ENCODE measurements at regions not wholly inside any gene's neighbourhood (a gene's known extent, or its start where the extent isn't known, plus 50 kb on each side); places are given as distances from the start of the nearest gene placed in this dataset.

DNA sequence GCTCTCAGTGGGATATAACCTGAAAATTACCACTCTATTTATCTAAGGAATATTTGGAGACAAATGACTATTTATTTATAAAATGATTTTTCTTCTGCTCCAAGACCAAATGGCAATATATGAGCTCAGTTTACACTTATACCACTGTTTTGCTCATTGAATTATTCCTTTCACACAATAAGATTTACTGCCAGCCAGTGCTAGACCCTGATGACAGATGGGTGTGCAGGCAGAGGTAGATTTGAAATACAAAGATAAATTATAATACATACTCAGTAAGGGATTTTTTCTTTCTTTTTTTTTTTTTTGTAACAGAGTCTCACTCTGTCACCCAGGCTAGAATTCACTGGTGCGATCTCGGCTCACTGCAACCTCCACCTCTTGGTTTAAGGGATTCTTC, 980.3 kb downstream of the EPHA3 start:
- TF ChIP-seq, protein P1, sequence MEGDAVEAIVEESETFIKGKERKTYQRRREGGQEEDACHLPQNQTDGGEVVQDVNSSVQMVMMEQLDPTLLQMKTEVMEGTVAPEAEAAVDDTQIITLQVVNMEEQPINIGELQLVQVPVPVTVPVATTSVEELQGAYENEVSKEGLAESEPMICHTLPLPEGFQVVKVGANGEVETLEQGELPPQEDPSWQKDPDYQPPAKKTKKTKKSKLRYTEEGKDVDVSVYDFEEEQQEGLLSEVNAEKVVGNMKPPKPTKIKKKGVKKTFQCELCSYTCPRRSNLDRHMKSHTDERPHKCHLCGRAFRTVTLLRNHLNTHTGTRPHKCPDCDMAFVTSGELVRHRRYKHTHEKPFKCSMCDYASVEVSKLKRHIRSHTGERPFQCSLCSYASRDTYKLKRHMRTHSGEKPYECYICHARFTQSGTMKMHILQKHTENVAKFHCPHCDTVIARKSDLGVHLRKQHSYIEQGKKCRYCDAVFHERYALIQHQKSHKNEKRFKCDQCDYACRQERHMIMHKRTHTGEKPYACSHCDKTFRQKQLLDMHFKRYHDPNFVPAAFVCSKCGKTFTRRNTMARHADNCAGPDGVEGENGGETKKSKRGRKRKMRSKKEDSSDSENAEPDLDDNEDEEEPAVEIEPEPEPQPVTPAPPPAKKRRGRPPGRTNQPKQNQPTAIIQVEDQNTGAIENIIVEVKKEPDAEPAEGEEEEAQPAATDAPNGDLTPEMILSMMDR (IDR thresholded peaks at IDR 0.05) = no peak
- no peak overlapping the region for H3K4me3 Mint-ChIP-seq
- no peaks in the 10 kb centered on the region for H3K36me3 Mint-ChIP-seq (ENCODE audit: low read depth)
- no peak overlapping the region for H3K27ac Mint-ChIP-seq
- no peaks in the 10 kb centered on the region for H3K9me3 Mint-ChIP-seq
- no peaks in the 10 kb centered on the region for H3K27me3 Mint-ChIP-seq (ENCODE audit: insufficient read depth)
- DNase-seq = no peak
- H3K4me1 Mint-ChIP-seq (ENCODE audit: low read depth) = peaks cover 6% of the 10 kb centered on the region

DNA sequence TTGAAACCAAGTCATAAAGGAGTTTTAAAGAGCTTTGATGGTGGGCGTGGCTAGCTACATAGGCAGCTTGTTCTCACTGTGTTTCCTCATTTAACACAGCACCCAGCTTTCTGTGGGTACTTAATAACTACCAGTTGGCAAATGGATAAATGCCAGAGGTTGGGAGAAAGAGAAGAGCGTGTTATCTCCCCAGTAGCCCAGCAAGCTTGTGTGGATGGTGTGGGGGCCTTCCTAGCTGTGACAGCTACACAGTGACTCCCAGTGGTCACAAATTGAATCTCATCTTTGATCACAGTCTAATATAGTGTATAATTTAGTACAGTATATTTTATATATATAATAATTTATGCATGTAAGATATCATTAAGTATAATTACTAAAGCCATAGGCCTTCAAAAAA, 984.1 kb downstream of the EPHA3 start:
- no peaks in the 10 kb centered on the region for H3K9me3 Mint-ChIP-seq
- TF ChIP-seq, protein P1 (IDR thresholded peaks at IDR 0.05) = peak; percentile 70
- no peaks in the 10 kb centered on the region for H3K27me3 Mint-ChIP-seq (ENCODE audit: insufficient read depth)
- no peak overlapping the region for H3K27ac Mint-ChIP-seq
- H3K36me3 Mint-ChIP-seq (ENCODE audit: low read depth) = no peaks in the 10 kb centered on the region
- H3K4me1 Mint-ChIP-seq (ENCODE audit: low read depth) = peaks cover 6% of the 10 kb centered on the region
- no peak overlapping the region for H3K4me3 Mint-ChIP-seq
- DNase-seq = no peak

DNA sequence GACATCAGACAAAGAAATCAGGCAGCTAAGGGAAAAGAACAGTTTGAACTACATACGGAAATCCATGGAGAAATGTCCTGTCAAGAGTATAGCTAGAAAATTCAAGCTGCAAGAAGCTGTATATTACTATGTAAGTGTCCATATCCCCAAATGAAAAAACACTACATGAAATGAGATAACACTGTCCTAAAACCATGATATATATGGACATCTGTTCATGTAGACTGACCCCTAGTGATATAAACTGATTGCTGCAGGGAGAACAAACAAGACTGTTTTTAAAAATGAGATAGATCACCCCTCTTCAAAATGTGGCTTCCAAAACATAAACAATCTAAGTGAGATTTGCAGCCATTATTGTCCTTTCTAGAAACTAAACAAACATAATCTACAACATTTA, 985.6 kb downstream of the EPHA3 start:
- Mint-ChIP-seq H3K27ac (no peak overlapping the region), H3K27me3 (ENCODE audit: insufficient read depth) (no peaks in the 10 kb centered on the region), H3K36me3 (ENCODE audit: low read depth) (no peaks in the 10 kb centered on the region), H3K4me3 (no peak overlapping the region), H3K4me1 (ENCODE audit: low read depth) (peaks cover 6% of the 10 kb centered on the region), H3K9me3 (no peaks in the 10 kb centered on the region; the same call in 1 of the 2 replicates)
- peak; percentile 4 for DNase-seq
- TF ChIP-seq, protein P1 (IDR thresholded peaks at IDR 0.05) = peak; percentile 67

DNA sequence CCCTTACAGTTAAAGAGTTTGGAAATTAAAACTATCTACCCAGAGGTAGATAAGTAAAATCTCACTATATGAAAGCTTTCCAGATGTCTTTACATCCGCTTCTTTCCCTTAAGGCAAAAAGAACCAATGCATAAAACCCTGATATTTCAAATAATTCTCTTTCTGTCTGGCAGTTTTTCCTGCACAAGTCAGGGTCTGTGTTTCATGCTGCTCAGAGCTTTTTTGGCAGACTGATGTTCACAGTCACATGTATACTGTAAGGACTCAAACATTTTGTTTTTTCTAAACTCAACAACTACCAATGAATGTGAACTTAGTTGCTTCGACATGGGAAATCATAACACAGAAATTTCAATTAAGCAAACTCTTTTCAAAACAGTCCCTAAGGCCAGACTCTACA, 988.4 kb downstream of the EPHA3 start:
- no peaks in the 10 kb centered on the region for H3K36me3 Mint-ChIP-seq (ENCODE audit: low read depth)
- peaks cover 6% of the 10 kb centered on the region for H3K4me1 Mint-ChIP-seq (ENCODE audit: low read depth)
- H3K27me3 Mint-ChIP-seq (ENCODE audit: insufficient read depth) = no peaks in the 10 kb centered on the region
- no peaks in the 10 kb centered on the region; the same call in 1 of the 2 replicates for H3K9me3 Mint-ChIP-seq
- no peak for DNase-seq
- TF ChIP-seq, protein P1 (IDR thresholded peaks at IDR 0.05) = no peak
- H3K4me3 Mint-ChIP-seq = no peak overlapping the region
- no peak overlapping the region for H3K27ac Mint-ChIP-seq

DNA sequence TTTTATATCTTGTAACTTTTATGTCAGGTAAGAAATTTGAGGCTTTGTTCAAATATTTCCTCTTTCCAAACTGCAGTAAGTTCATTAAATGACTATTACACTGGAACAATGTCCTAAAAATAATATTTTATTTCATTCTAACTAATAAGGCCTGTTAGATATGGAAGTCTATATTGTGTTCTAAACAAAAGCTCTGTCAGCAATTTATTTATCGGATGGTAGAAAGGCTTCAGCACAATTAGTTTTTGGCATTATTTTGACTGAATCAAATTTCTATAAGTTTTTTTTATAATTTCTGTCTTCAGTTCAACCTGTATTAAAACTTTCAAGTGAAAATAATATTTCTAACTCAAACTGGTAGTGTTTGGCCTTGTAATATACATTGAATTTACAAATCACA, 992.1 kb downstream of the EPHA3 start:
- no peak overlapping the region for H3K27ac Mint-ChIP-seq
- no peak overlapping the region for H3K4me3 Mint-ChIP-seq
- TF ChIP-seq, protein P1 (IDR thresholded peaks at IDR 0.05) = no peak
- no peaks in the 10 kb centered on the region; the same call in 1 of the 2 replicates for H3K9me3 Mint-ChIP-seq
- no peak for DNase-seq
- H3K4me1 Mint-ChIP-seq (ENCODE audit: low read depth) = no peaks in the 10 kb centered on the region
- no peaks in the 10 kb centered on the region for H3K36me3 Mint-ChIP-seq (ENCODE audit: low read depth)
- H3K27me3 Mint-ChIP-seq (ENCODE audit: insufficient read depth) = no peaks in the 10 kb centered on the region

DNA sequence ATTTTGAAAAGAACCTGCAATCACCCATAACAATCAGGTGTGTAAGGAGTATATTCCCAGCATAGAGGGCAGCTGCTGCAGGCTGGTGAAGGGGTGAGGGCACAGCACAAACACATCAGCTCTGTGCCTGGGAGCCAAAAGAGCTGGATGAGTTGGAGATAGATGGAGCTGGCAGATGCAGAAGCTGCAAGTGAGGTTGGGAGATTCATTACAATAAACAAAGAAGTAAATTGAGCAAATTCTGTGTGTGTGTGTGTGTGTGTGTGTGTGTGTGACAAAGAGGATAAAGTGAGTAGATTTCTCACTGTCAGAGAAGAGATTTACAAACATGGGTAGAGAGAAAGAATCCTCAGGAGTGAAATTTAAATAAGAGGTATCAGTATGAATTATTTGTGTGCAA, 994.7 kb downstream of the EPHA3 start:
- no peak for DNase-seq
- no peaks in the 10 kb centered on the region for H3K4me1 Mint-ChIP-seq (ENCODE audit: low read depth)
- H3K9me3 Mint-ChIP-seq = no peaks in the 10 kb centered on the region; the same call in 1 of the 2 replicates
- no peaks in the 10 kb centered on the region for H3K36me3 Mint-ChIP-seq (ENCODE audit: low read depth)
- no peak overlapping the region for H3K4me3 Mint-ChIP-seq
- H3K27me3 Mint-ChIP-seq (ENCODE audit: insufficient read depth) = no peaks in the 10 kb centered on the region
- TF ChIP-seq, protein P1 (IDR thresholded peaks at IDR 0.05) = no peak
- no peak overlapping the region for H3K27ac Mint-ChIP-seq
